H9 (cell line): ENCODE measurements at regions not wholly inside any gene's neighbourhood (a gene's known extent, or its start where the extent isn't known, plus 50 kb on each side); places are given as distances from the start of the nearest gene placed in this dataset.

Experiments
- DNase-seq: peaks from one replicate; pipeline ENCODE4 v3.0.0-alpha.2; 2017
- H2AFZ ChIP-seq: one replicate; pipeline ENCODE4 v1.6.1; 2013; ENCODE audit warnings: mild to moderate bottlenecking, low read length, control low read depth, moderate library complexity
- H2AK5ac ChIP-seq: 2 replicates; pipeline ENCODE4 v1.6.1; 2013; ENCODE audit warnings: low read length, control low read depth, mixed read lengths; ENCODE audit not compliant: insufficient read length
- H2BK120ac ChIP-seq: one replicate; pipeline ENCODE4 v1.6.1; 2013; ENCODE audit warnings: low read depth, mild to moderate bottlenecking, low read length, control low read depth, inconsistent platforms; ENCODE audit not compliant: poor library complexity, severe bottlenecking
- H2BK12ac ChIP-seq: 2 replicates; pipeline ENCODE4 v1.6.1; 2013; ENCODE audit warnings: low read length, control low read depth, mixed read lengths, low read depth; ENCODE audit not compliant: insufficient read length
- H2BK15ac ChIP-seq: 2 replicates; pipeline ENCODE4 v1.6.1; 2013; ENCODE audit warnings: low read depth, low read length, control low read depth
- H2BK20ac ChIP-seq: one replicate; pipeline ENCODE4 v1.6.1; 2013; ENCODE audit warnings: low read depth, mild to moderate bottlenecking, low read length, control low read depth, inconsistent platforms; ENCODE audit not compliant: poor library complexity, severe bottlenecking
- H2BK5ac ChIP-seq: 2 replicates; pipeline ENCODE4 v1.6.1; 2013; ENCODE audit warnings: low read length, control low read depth, mixed read lengths; ENCODE audit not compliant: insufficient read length
- H3K14ac ChIP-seq: 2 replicates; pipeline ENCODE4 v1.6.1; 2013; ENCODE audit warnings: low read length, control low read depth; ENCODE audit not compliant: insufficient read depth
- H3K18ac ChIP-seq: 2 replicates; pipeline ENCODE4 v1.6.1; 2013; ENCODE audit warnings: low read depth, mild to moderate bottlenecking, mixed read lengths, low read length, control low read depth; ENCODE audit not compliant: insufficient read length
- H3K23ac ChIP-seq: 2 replicates; pipeline ENCODE4 v1.6.1; 2013; ENCODE audit warnings: low read length, control low read depth, mixed read lengths, low read depth; ENCODE audit not compliant: insufficient read length
- H3K23me2 ChIP-seq: 2 replicates; pipeline ENCODE4 v1.6.1; 2013; ENCODE audit warnings: low read depth, mild to moderate bottlenecking, mixed read lengths, low read length, control low read depth; ENCODE audit not compliant: insufficient read length, poor library complexity, severe bottlenecking
- H3K27ac ChIP-seq: 2 replicates; pipeline ENCODE4 v1.5.1; 2013; ENCODE audit warnings: low read length, control low read depth, mixed read lengths, low read depth; ENCODE audit not compliant: insufficient read length
- H3K27me3 ChIP-seq: 2 replicates; pipeline ENCODE4 v1.6.1; 2013; ENCODE audit warnings: low read length, control low read depth, inconsistent platforms; ENCODE audit not compliant: insufficient read depth
- H3K4ac ChIP-seq: 2 replicates; pipeline ENCODE4 v1.6.1; 2013; ENCODE audit warnings: low read depth, mild to moderate bottlenecking, control low read depth, inconsistent platforms, low read length, moderate library complexity
- H3K4me1 ChIP-seq: 2 replicates; pipeline ENCODE4 v1.6.1; 2013; ENCODE audit warnings: low read length, control low read depth, inconsistent platforms; ENCODE audit not compliant: insufficient read depth
- H3K4me2 ChIP-seq: 2 replicates; pipeline ENCODE4 v1.6.1; 2013; ENCODE audit warnings: low read length, control low read depth, mixed read lengths; ENCODE audit not compliant: insufficient read length, insufficient read depth
- H3K56ac ChIP-seq: 2 replicates; pipeline ENCODE4 v1.6.1; 2013; ENCODE audit warnings: low read depth, mild to moderate bottlenecking, mixed read lengths, low read length, control low read depth; ENCODE audit not compliant: insufficient read length
- H3K79me1 ChIP-seq: 2 replicates; pipeline ENCODE4 v1.6.1; 2013; ENCODE audit warnings: low read depth, mild to moderate bottlenecking, moderate library complexity, low read length, control low read depth, inconsistent platforms; ENCODE audit not compliant: insufficient read depth, poor library complexity, severe bottlenecking
- H3K79me2 ChIP-seq: 2 replicates; pipeline ENCODE4 v1.6.1; 2013; ENCODE audit warnings: low read length, control low read depth, inconsistent platforms; ENCODE audit not compliant: insufficient read depth
- H3K9ac ChIP-seq: 2 replicates; pipeline ENCODE4 v1.6.1; 2013; ENCODE audit warnings: low read length, control low read depth, mixed read lengths; ENCODE audit not compliant: insufficient read length; ENCODE audit errors: extremely low read depth
- H3K9me3 ChIP-seq: one replicate; pipeline ENCODE4 v1.6.1; 2013; ENCODE audit warnings: low read depth, low read length, inconsistent platforms; ENCODE audit not compliant: control insufficient read depth
- H3T11ph ChIP-seq: one replicate; pipeline ENCODE4 v1.6.1; 2013; ENCODE audit warnings: mild to moderate bottlenecking, low read length, control low read depth, inconsistent platforms
- H4K20me1 ChIP-seq: one replicate; pipeline ENCODE4 v1.6.1; 2013; ENCODE audit not compliant: control insufficient read depth, insufficient read length, insufficient read depth
- H4K5ac ChIP-seq: 2 replicates; pipeline ENCODE4 v1.6.1; 2013; ENCODE audit warnings: low read depth, mild to moderate bottlenecking, mixed read lengths, low read length, control low read depth; ENCODE audit not compliant: insufficient read length
- H4K8ac ChIP-seq: replicated peaks from 2 replicates; pipeline ENCODE4 v1.6.1; 2013; ENCODE audit warnings: low read length, control low read depth, mixed read lengths, low read depth; ENCODE audit not compliant: insufficient read length
- H4K91ac ChIP-seq: 2 replicates; pipeline ENCODE4 v1.6.1; 2013; ENCODE audit warnings: low read depth, mild to moderate bottlenecking, moderate library complexity, mixed read lengths, low read length, control low read depth; ENCODE audit not compliant: insufficient read length
- H3K27ac Mint-ChIP-seq, 3 experiments: 2 replicates in 2 of 3; 3 replicates in 1 of 3; pipeline ENCODE4 v1.8.0; 2020 to 2021; ENCODE audit warnings: mixed read lengths in 3 of 3, mild to moderate bottlenecking in 1 of 3, moderate library complexity in 1 of 3
- H3K27me3 Mint-ChIP-seq: 2 replicates; pipeline ENCODE4 v1.8.0; 2021; ENCODE audit warnings: low read depth, mild to moderate bottlenecking, moderate library complexity, mixed read lengths
- H3K36me3 Mint-ChIP-seq, 3 experiments: 2 replicates in 2 of 3; 3 replicates in 1 of 3; pipeline ENCODE4 v1.8.0; 2020 to 2021; ENCODE audit warnings: low read depth in 3 of 3, mixed read lengths in 3 of 3; ENCODE audit not compliant: insufficient read depth in 1 of 3
- H3K4me1 Mint-ChIP-seq, 2 experiments: 2 replicates each; pipeline ENCODE4 v1.8.0; 2020; ENCODE audit warnings: mixed read lengths in 2 of 2
- H3K4me3 Mint-ChIP-seq, 2 experiments: 2 replicates in 1 of 2; 3 replicates in 1 of 2; pipeline ENCODE4 v1.8.0; 2020 to 2021; ENCODE audit warnings: mild to moderate bottlenecking in 2 of 2, mixed read lengths in 2 of 2, moderate library complexity in 1 of 2
- H3K9me3 Mint-ChIP-seq, 2 experiments: 2 replicates in 1 of 2; 3 replicates in 1 of 2; pipeline ENCODE4 v1.8.0; 2020; ENCODE audit warnings: mild to moderate bottlenecking in 2 of 2, mixed read lengths in 2 of 2, moderate library complexity in 1 of 2
- CTCF ChIP-seq: fragments of 200-600 bp; sonication (generic); conservative IDR thresholded peaks from 3 replicates; pipeline ENCODE4 v1.8.0; 2021; ENCODE audit warnings: antibody characterized with exemption, mild to moderate bottlenecking
- WGBS: extraction: QIAGEN DNeasy Blood & Tissue Kit; methylation state at CpG from one replicate; pipeline ENCODE4 v1.1.7; 2013; ENCODE audit warnings: missing lambda C conversion rate, low lambda C conversion rate, mixed read lengths; ENCODE audit not compliant: insufficient read length; ENCODE audit errors: extremely low coverage; 5-methylcytosine and 5-hydroxymethylcytosine counted together

GRCh38 chr6:129943637-129944271 is 74.6 kb upstream of the L3MBTL3 start:
- no peak overlapping the region for H3K18ac ChIP-seq
- no peaks in the 10 kb centered on the region for H4K20me1 ChIP-seq
- no peak overlapping the region for H3T11ph ChIP-seq
- DNase-seq = no peak
- H3K79me2 ChIP-seq = no peaks in the 10 kb centered on the region
- no peak overlapping the region for H4K8ac ChIP-seq
- no peak overlapping the region for H4K5ac ChIP-seq
- no peak overlapping the region for H4K91ac ChIP-seq
- no peak overlapping the region for H3K27ac ChIP-seq
- no CpG with 5 or more reads among the region's 11 CpGs for WGBS
- H2BK15ac ChIP-seq = no peak overlapping the region
- no peak overlapping the region for H2AFZ ChIP-seq
- no peak overlapping the region for H2AK5ac ChIP-seq
- no peaks in the 10 kb centered on the region for H3K9me3 ChIP-seq
- no peaks in the 10 kb centered on the region for H3K36me3 Mint-ChIP-seq
- H2BK12ac ChIP-seq = no peak overlapping the region
- peaks cover 21 to 28% of the 10 kb centered on the region in 2 experiments for H3K4me1 Mint-ChIP-seq
- H2BK20ac ChIP-seq = no peak overlapping the region
- no peak overlapping the region for H3K56ac ChIP-seq
- H3K27me3 ChIP-seq = no peaks in the 10 kb centered on the region
- H3K23me2 ChIP-seq = no peaks in the 10 kb centered on the region
- no peak overlapping the region for H2BK5ac ChIP-seq
- H3K4me1 ChIP-seq = peaks cover 7% of the 10 kb centered on the region; the same call in 1 of the 2 replicates
- H3K4me3 Mint-ChIP-seq = no peak overlapping the region
- no peaks in the 10 kb centered on the region for H3K79me1 ChIP-seq
- no peak overlapping the region for H3K9ac ChIP-seq
- H2BK120ac ChIP-seq = no peak overlapping the region
- no peak overlapping the region for H3K4ac ChIP-seq
- H3K9me3 Mint-ChIP-seq = no peaks in the 10 kb centered on the region
- H3K23ac ChIP-seq = no peak overlapping the region
- H3K27ac Mint-ChIP-seq = no peak overlapping the region
- H3K4me2 ChIP-seq = no peak overlapping the region
- TF ChIP-seq CTCF = no peak
- no peaks in the 10 kb centered on the region for H3K27me3 Mint-ChIP-seq
- H3K14ac ChIP-seq = no peak overlapping the region
